GM23338 (cell line): ENCODE measurements at regions not wholly inside any gene's neighbourhood (a gene's known extent, or its start where the extent isn't known, plus 50 kb on each side); places are given as distances from the start of the nearest gene placed in this dataset.

ENCODE experiments used
- ATAC-seq: fragments of 200-7000 bp; cut with Tn5 transposase; 3 replicates; pipeline ENCODE4 v1.9.1; 2020
- DNase-seq: peaks from one replicate; pipeline ENCODE4 v3.0.0-alpha.2; 2015; ENCODE audit warnings: low spot score
- H2AFZ ChIP-seq: fragments of 200-600 bp; sonication (generic); 2 replicates; pipeline ENCODE4 v1.8.0; 2016; ENCODE audit warnings: antibody characterized with exemption, mild to moderate bottlenecking, moderate library complexity
- H3F3A ChIP-seq: fragments of 200-600 bp; sonication (generic); replicated peaks from 2 replicates; pipeline ENCODE4 v1.8.0; 2017; ENCODE audit warnings: antibody characterized with exemption, mixed run types, low read depth
- H3K27ac ChIP-seq: fragments of 200-600 bp; sonication (generic); 2 replicates; pipeline ENCODE4 v1.6.1; 2016; ENCODE audit warnings: low read depth
- H3K27me3 ChIP-seq: fragments of 200-600 bp; sonication (generic); 2 replicates; pipeline ENCODE4 v1.8.0; 2016; ENCODE audit warnings: mild to moderate bottlenecking, mixed run types, moderate library complexity; ENCODE audit not compliant: insufficient read depth
- H3K36me3 ChIP-seq: fragments of 200-600 bp; sonication (generic); 2 replicates; pipeline ENCODE4 v1.8.0; 2016; ENCODE audit warnings: mild to moderate bottlenecking; ENCODE audit not compliant: insufficient read depth
- H3K4me1 ChIP-seq: fragments of 200-600 bp; sonication (generic); 2 replicates; pipeline ENCODE4 v1.8.0; 2016; ENCODE audit warnings: mild to moderate bottlenecking, moderate library complexity; ENCODE audit not compliant: insufficient read depth
- H3K4me2 ChIP-seq: fragments of 200-600 bp; sonication (generic); 2 replicates; pipeline ENCODE4 v1.7.1; 2017; ENCODE audit warnings: mixed run types
- H3K4me3 ChIP-seq: fragments of 200-600 bp; sonication (generic); 2 replicates; pipeline ENCODE4 v1.6.1; 2016; ENCODE audit warnings: mixed run types
- H3K79me2 ChIP-seq: fragments of 200-600 bp; sonication (generic); replicated peaks from 2 replicates; pipeline ENCODE4 v1.8.0; 2017; ENCODE audit warnings: mild to moderate bottlenecking; ENCODE audit not compliant: insufficient read depth
- H3K9me2 ChIP-seq: fragments of 200-600 bp; sonication (generic); 2 replicates; pipeline ENCODE4 v1.8.0; 2017; ENCODE audit not compliant: insufficient read depth
- H4K20me1 ChIP-seq: fragments of 200-600 bp; sonication (generic); replicated peaks from 2 replicates; pipeline ENCODE4 v1.8.0; 2017; ENCODE audit warnings: mild to moderate bottlenecking; ENCODE audit not compliant: insufficient read depth
- H3K27ac Mint-ChIP-seq: 2 replicates; pipeline ENCODE4 v1.8.0; 2020; ENCODE audit warnings: inconsistent platforms, mild to moderate bottlenecking, moderate library complexity, mixed read lengths
- H3K27me3 Mint-ChIP-seq: 3 replicates; pipeline ENCODE4 v1.8.0; 2022; ENCODE audit warnings: low read depth, mild to moderate bottlenecking, moderate library complexity, mixed read lengths, inconsistent platforms; ENCODE audit not compliant: insufficient read depth, poor library complexity
- H3K36me3 Mint-ChIP-seq: 3 replicates; pipeline ENCODE4 v1.8.0; 2021; ENCODE audit warnings: low read depth, mild to moderate bottlenecking, inconsistent platforms, moderate library complexity, mixed read lengths
- H3K4me1 Mint-ChIP-seq: 3 replicates; pipeline ENCODE4 v1.8.0; 2020; ENCODE audit warnings: mild to moderate bottlenecking, inconsistent platforms, mixed read lengths
- H3K4me3 Mint-ChIP-seq: 3 replicates; pipeline ENCODE4 v1.8.0; 2021; ENCODE audit warnings: moderate library complexity, mild to moderate bottlenecking, inconsistent platforms, mixed read lengths
- H3K9me3 Mint-ChIP-seq: 3 replicates; pipeline ENCODE4 v1.8.0; 2020; ENCODE audit warnings: moderate library complexity, mild to moderate bottlenecking, inconsistent platforms, mixed read lengths
- CREB1 ChIP-seq: fragments of 250-450 bp; sonication (Bioruptor Pico); IDR thresholded peaks from 2 replicates; pipeline ENCODE4 v1.5.0; 2020; ENCODE audit warnings: low read depth, mild to moderate bottlenecking, moderate library complexity
- EZH2 ChIP-seq: fragments of 200-600 bp; sonication (generic); IDR thresholded peaks from one replicate; pipeline ENCODE4 v1.8.0; 2017; ENCODE audit warnings: antibody characterized with exemption, mild to moderate bottlenecking, low read depth; ENCODE audit not compliant: unreplicated experiment
- EZH2phosphoT487 ChIP-seq: fragments of 200-600 bp; sonication (generic); IDR thresholded peaks from one replicate; pipeline ENCODE4 v1.8.1; 2018; ENCODE audit warnings: antibody characterized with exemption; ENCODE audit not compliant: unreplicated experiment
- JUNB ChIP-seq: IDR thresholded peaks from one replicate; pipeline ENCODE4 v1.6.1; 2016; ENCODE audit warnings: antibody characterized with exemption; ENCODE audit not compliant: unreplicated experiment
- NANOG ChIP-seq: IDR thresholded peaks from 2 replicates; pipeline ENCODE4 v1.6.1; 2016; ENCODE audit warnings: antibody characterized with exemption, borderline replicate concordance
- POLR2AphosphoS5 ChIP-seq: IDR thresholded peaks from 2 replicates; pipeline ENCODE4 v1.6.1; 2016; ENCODE audit warnings: antibody characterized with exemption, low read depth
- STAT1 ChIP-seq: IDR thresholded peaks from one replicate; pipeline ENCODE4 v1.6.1; 2016; ENCODE audit warnings: antibody characterized with exemption; ENCODE audit not compliant: unreplicated experiment
- ZNF114 ChIP-seq: fragments of 250-450 bp; sonication (Bioruptor Pico); IDR thresholded peaks from 2 replicates; pipeline ENCODE4 v1.5.0; 2020; ENCODE audit warnings: mild to moderate bottlenecking, moderate library complexity
- ZNF331 ChIP-seq: fragments of 250-450 bp; sonication (Bioruptor Pico); IDR thresholded peaks from 2 replicates; pipeline ENCODE4 v1.5.0; 2020; ENCODE audit warnings: low read depth, mild to moderate bottlenecking, moderate library complexity
- TF ChIP-seq, protein P1 (sequence below): IDR thresholded peaks from one replicate; pipeline ENCODE4 v1.6.1; 2018; ENCODE audit warnings: antibody characterized with exemption; ENCODE audit not compliant: unreplicated experiment
- TF ChIP-seq, protein P2 (sequence below): IDR thresholded peaks from 2 replicates; pipeline ENCODE4 v1.6.1; 2016; ENCODE audit warnings: antibody characterized with exemption
- TF ChIP-seq, protein P3 (sequence below), 2 experiments: fragments of 200-600 bp in 1 of 2; sonication (generic) in 1 of 2; conservative IDR thresholded peaks; 2 replicates each; pipeline versions ENCODE4 v1.5.1 to v1.6.1; 2016 to 2017; ENCODE audit warnings: antibody characterized with exemption in 2 of 2, low read depth in 2 of 2, mild to moderate bottlenecking in 2 of 2, moderate library complexity in 1 of 2

DNA sequence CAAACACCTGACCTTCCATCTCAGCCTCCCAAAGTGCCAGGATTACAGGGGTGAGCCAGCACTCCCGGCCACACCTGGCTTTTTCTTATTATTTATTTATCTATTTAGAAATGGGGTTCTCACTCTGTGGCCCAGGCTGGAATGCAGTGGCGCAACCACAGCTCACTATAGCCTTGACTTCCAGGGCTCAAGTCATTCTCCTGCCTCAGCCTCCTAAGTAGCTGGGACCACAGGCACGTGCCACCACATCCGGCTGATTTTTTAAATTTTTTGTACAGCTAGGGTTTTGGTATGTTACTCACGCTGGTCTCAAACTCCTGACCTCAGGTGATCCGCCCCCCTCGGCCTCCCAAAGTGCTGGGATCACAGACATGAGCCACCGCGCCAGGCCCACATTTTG lies 56.9 kb upstream of the MYL10 start (continued):
- TF ChIP-seq, protein P1, sequence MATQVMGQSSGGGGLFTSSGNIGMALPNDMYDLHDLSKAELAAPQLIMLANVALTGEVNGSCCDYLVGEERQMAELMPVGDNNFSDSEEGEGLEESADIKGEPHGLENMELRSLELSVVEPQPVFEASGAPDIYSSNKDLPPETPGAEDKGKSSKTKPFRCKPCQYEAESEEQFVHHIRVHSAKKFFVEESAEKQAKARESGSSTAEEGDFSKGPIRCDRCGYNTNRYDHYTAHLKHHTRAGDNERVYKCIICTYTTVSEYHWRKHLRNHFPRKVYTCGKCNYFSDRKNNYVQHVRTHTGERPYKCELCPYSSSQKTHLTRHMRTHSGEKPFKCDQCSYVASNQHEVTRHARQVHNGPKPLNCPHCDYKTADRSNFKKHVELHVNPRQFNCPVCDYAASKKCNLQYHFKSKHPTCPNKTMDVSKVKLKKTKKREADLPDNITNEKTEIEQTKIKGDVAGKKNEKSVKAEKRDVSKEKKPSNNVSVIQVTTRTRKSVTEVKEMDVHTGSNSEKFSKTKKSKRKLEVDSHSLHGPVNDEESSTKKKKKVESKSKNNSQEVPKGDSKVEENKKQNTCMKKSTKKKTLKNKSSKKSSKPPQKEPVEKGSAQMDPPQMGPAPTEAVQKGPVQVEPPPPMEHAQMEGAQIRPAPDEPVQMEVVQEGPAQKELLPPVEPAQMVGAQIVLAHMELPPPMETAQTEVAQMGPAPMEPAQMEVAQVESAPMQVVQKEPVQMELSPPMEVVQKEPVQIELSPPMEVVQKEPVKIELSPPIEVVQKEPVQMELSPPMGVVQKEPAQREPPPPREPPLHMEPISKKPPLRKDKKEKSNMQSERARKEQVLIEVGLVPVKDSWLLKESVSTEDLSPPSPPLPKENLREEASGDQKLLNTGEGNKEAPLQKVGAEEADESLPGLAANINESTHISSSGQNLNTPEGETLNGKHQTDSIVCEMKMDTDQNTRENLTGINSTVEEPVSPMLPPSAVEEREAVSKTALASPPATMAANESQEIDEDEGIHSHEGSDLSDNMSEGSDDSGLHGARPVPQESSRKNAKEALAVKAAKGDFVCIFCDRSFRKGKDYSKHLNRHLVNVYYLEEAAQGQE: no peak
- TF ChIP-seq EZH2phosphoT487 (no peak), POLR2AphosphoS5 (no peak), ZNF114 (no peak)
- TF ChIP-seq, protein P2, sequence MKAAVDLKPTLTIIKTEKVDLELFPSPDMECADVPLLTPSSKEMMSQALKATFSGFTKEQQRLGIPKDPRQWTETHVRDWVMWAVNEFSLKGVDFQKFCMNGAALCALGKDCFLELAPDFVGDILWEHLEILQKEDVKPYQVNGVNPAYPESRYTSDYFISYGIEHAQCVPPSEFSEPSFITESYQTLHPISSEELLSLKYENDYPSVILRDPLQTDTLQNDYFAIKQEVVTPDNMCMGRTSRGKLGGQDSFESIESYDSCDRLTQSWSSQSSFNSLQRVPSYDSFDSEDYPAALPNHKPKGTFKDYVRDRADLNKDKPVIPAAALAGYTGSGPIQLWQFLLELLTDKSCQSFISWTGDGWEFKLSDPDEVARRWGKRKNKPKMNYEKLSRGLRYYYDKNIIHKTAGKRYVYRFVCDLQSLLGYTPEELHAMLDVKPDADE: no peak

DNA sequence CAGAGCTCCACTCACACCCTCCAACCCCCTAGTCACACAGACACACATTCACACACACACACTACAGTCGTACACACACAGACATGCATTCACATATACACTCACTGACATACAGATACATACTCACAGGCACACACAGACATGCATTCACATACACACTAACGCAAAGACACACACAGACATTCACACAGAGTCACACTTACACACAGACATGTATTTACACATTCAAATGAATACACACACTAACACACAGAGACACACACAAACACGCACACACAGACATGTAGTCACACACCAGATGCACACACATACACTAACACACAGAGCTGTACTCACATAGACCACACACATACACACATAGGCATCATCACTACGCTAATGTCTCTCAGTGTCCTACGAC lies 58.0 kb upstream of the MYL10 start:
- Histone ChIP-seq H3K4me1 (no peaks in the 10 kb centered on the region), H3K27ac (no peak overlapping the region), H2AFZ (no peak overlapping the region), H3K79me2 (no peaks in the 10 kb centered on the region), H3K36me3 (no peaks in the 10 kb centered on the region), H3F3A (0 out of 2 replicates have a peak, but pooled peaks cover 2% of the 10 kb centered on the region), H4K20me1 (no peaks in the 10 kb centered on the region), H3K9me2 (no peaks in the 10 kb centered on the region), H3K4me3 (no peak overlapping the region), H3K27me3 (no peaks in the 10 kb centered on the region), H3K4me2 (no peak overlapping the region)
- no peak for DNase-seq
- ATAC-seq: no peak
- Mint-ChIP-seq H3K36me3 (no peaks in the 10 kb centered on the region), H3K27ac (no peak overlapping the region), H3K9me3 (no peaks in the 10 kb centered on the region; the same call in 2 of the 3 replicates), H3K27me3 (peaks cover 5% of the 10 kb centered on the region), H3K4me1 (peaks cover 2% of the 10 kb centered on the region; the same call in 2 of the 3 replicates), H3K4me3 (no peak overlapping the region; the same call in 2 of the 3 replicates)
- TF ChIP-seq EZH2 (no peak), ZNF114 (no peak), ZNF331 (CRISPR knock-in tag) (no peak), NANOG (no peak), POLR2AphosphoS5 (no peak), STAT1 (no peak), EZH2phosphoT487 (no peak), CREB1 (no peak), JUNB (no peak)
- TF ChIP-seq, protein P3, sequence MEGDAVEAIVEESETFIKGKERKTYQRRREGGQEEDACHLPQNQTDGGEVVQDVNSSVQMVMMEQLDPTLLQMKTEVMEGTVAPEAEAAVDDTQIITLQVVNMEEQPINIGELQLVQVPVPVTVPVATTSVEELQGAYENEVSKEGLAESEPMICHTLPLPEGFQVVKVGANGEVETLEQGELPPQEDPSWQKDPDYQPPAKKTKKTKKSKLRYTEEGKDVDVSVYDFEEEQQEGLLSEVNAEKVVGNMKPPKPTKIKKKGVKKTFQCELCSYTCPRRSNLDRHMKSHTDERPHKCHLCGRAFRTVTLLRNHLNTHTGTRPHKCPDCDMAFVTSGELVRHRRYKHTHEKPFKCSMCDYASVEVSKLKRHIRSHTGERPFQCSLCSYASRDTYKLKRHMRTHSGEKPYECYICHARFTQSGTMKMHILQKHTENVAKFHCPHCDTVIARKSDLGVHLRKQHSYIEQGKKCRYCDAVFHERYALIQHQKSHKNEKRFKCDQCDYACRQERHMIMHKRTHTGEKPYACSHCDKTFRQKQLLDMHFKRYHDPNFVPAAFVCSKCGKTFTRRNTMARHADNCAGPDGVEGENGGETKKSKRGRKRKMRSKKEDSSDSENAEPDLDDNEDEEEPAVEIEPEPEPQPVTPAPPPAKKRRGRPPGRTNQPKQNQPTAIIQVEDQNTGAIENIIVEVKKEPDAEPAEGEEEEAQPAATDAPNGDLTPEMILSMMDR (conservative IDR thresholded peaks at IDR 0.05; ENCODE audit: low read depth in 2 of 2): no peak
- TF ChIP-seq, protein P1: no peak
- TF ChIP-seq, protein P2: no peak
